ENCODE measurements at regions not wholly inside any gene's neighbourhood (a gene's known extent, or its start where the extent isn't known, plus 50 kb on each side); places are given as distances from the start of the nearest gene placed in this dataset.

- DNase-seq (ENCODE audit: low spot score in 2 of 2) (no peak), ATAC-seq (no peak)
- H3K36me3 Mint-ChIP-seq, result no peaks in the 10 kb centered on the region
- H3K9me3 Mint-ChIP-seq, result no peaks in the 10 kb centered on the region
- peak overlapping the region in 1 of 2 donors; percentile 16 for H3K27ac Mint-ChIP-seq
Measured at GRCh38 chr14:100440758-100441203, 117.6 kb downstream of the SLC25A47 start.

- no peak for ATAC-seq
- H3K9me3 Mint-ChIP-seq, result no peaks in the 10 kb centered on the region
- H3K27ac Mint-ChIP-seq, result peak overlapping the region in 1 of 2 donors; percentile 16
Measured at GRCh38 chr14:100441271-100441947, 118.3 kb downstream of the SLC25A47 start.

GRCh38 chr14:100442036-100442435, 118.9 kb downstream of the SLC25A47 start:
- ATAC-seq (no peak), DNase-seq (ENCODE audit: low spot score in 2 of 2) (no peak)
- Mint-ChIP-seq H3K36me3 (no peaks in the 10 kb centered on the region), H3K9me3 (no peaks in the 10 kb centered on the region), H3K27ac (peak overlapping the region; percentile 16 to 70)

More at GRCh38 chr14:100441271-100441947, 118.3 kb downstream of the SLC25A47 start:
- no peak for DNase-seq (ENCODE audit: low spot score in 2 of 2)
- H3K36me3 Mint-ChIP-seq, result no peaks in the 10 kb centered on the region

GRCh38 chr14:100442498-100443490, 119.7 kb downstream of the SLC25A47 start:
- Mint-ChIP-seq H3K36me3 (no peaks in the 10 kb centered on the region), H3K9me3 (no peaks in the 10 kb centered on the region), H3K27ac (peak overlapping the region in 1 of 2 donors; percentile 16)
- no peak for DNase-seq (ENCODE audit: low spot score in 2 of 2)
- ATAC-seq, result no peak

GRCh38 chr14:100443603-100444002, 120.5 kb downstream of the SLC25A47 start:
- no peaks in the 10 kb centered on the region for H3K36me3 Mint-ChIP-seq
- no peak for ATAC-seq

GRCh38 chr14:100445436-100446088, 122.4 kb downstream of the SLC25A47 start:
- no peaks in the 10 kb centered on the region for H3K36me3 Mint-ChIP-seq
- H3K27ac Mint-ChIP-seq, result peak overlapping the region in 1 of 2 donors; percentile 52
- ATAC-seq (no peak), DNase-seq (ENCODE audit: low spot score in 2 of 2) (no peak)
- no peaks in the 10 kb centered on the region for H3K9me3 Mint-ChIP-seq

More at GRCh38 chr14:100443603-100444002, 120.5 kb downstream of the SLC25A47 start:
- Mint-ChIP-seq H3K27ac (no peak overlapping the region), H3K9me3 (no peaks in the 10 kb centered on the region)
- DNase-seq (ENCODE audit: low spot score in 2 of 2), result no peak

- no peaks in the 10 kb centered on the region for H3K9me3 Mint-ChIP-seq
- no peak overlapping the region for H3K27ac Mint-ChIP-seq
Measured at GRCh38 chr14:100446572-100446971, 123.4 kb downstream of the SLC25A47 start.

GRCh38 chr14:100448376-100448775, 125.2 kb downstream of the SLC25A47 start:
- H3K9me3 Mint-ChIP-seq, result no peaks in the 10 kb centered on the region
- no peaks in the 10 kb centered on the region for H3K36me3 Mint-ChIP-seq
- ATAC-seq, result no peak
- no peak for DNase-seq (ENCODE audit: low spot score in 2 of 2)
- no peak overlapping the region for H3K27ac Mint-ChIP-seq

More at GRCh38 chr14:100446572-100446971, 123.4 kb downstream of the SLC25A47 start:
- no peaks in the 10 kb centered on the region for H3K36me3 Mint-ChIP-seq
- ATAC-seq (peak in 1 of 2 donors; percentile 95), DNase-seq (ENCODE audit: low spot score in 2 of 2) (peak in 1 of 2 donors; percentile 25)

GRCh38 chr14:100449225-100449987, 126.3 kb downstream of the SLC25A47 start:
- no peak overlapping the region for H3K27ac Mint-ChIP-seq
- ATAC-seq, result no peak
- no peaks in the 10 kb centered on the region for H3K36me3 Mint-ChIP-seq
- no peak for DNase-seq (ENCODE audit: low spot score in 2 of 2)
- H3K9me3 Mint-ChIP-seq, result no peaks in the 10 kb centered on the region

- Mint-ChIP-seq H3K9me3 (no peaks in the 10 kb centered on the region), H3K36me3 (no peaks in the 10 kb centered on the region), H3K27ac (peak overlapping the region in 1 of 2 donors; percentile 16)
- no peak for ATAC-seq
- DNase-seq (ENCODE audit: low spot score in 2 of 2), result no peak
Measured at GRCh38 chr14:100450049-100450448, 126.9 kb downstream of the SLC25A47 start.

- Mint-ChIP-seq H3K9me3 (no peaks in the 10 kb centered on the region), H3K27ac (peak overlapping the region in 1 of 2 donors; percentile 16), H3K36me3 (no peaks in the 10 kb centered on the region)
- ATAC-seq (no peak), DNase-seq (ENCODE audit: low spot score in 2 of 2) (no peak)
Measured at GRCh38 chr14:100450736-100451135, 127.6 kb downstream of the SLC25A47 start.

GRCh38 chr14:100451264-100451663, 128.1 kb downstream of the SLC25A47 start:
- DNase-seq (ENCODE audit: low spot score in 2 of 2) (no peak), ATAC-seq (no peak)
- no peaks in the 10 kb centered on the region for H3K9me3 Mint-ChIP-seq
- no peaks in the 10 kb centered on the region for H3K36me3 Mint-ChIP-seq
- no peak overlapping the region for H3K27ac Mint-ChIP-seq

GRCh38 chr14:100453930-100454329, 130.8 kb downstream of the SLC25A47 start:
- no peaks in the 10 kb centered on the region for H3K36me3 Mint-ChIP-seq
- no peak for ATAC-seq
- DNase-seq (ENCODE audit: low spot score in 2 of 2), result no peak
- H3K27ac Mint-ChIP-seq, result no peak overlapping the region
- no peaks in the 10 kb centered on the region for H3K9me3 Mint-ChIP-seq

GRCh38 chr14:100454437-100454836, 131.3 kb downstream of the SLC25A47 start:
- no peak for ATAC-seq
- Mint-ChIP-seq H3K9me3 (no peaks in the 10 kb centered on the region), H3K36me3 (no peaks in the 10 kb centered on the region), H3K27ac (no peak overlapping the region)
- DNase-seq (ENCODE audit: low spot score in 2 of 2), result no peak

GRCh38 chr14:100463937-100464336, 123.3 kb downstream of the BEGAIN start:
- Mint-ChIP-seq H3K9me3 (no peaks in the 10 kb centered on the region), H3K27ac (no peak overlapping the region), H3K36me3 (no peaks in the 10 kb centered on the region)
- no peak for DNase-seq (ENCODE audit: low spot score in 2 of 2)
- ATAC-seq, result no peak
